Uterus (tissue), 2 donors: ENCODE measurements at regions not wholly inside any gene's neighbourhood (a gene's known extent, or its start where the extent isn't known, plus 50 kb on each side); places are given as distances from the start of the nearest gene placed in this dataset.

Experiments used
- CTCF ChIP-seq, 4 experiments: fragments of 200-600 bp in 2 of 4; fragments of 450-650 bp in 2 of 4; sonication (generic) in 2 of 4; IDR thresholded peaks; one replicate each; pipeline ENCODE4 v1.5.1; 2016 to 2019; ENCODE audit warnings: antibody characterized with exemption in 4 of 4, mild to moderate bottlenecking in 2 of 4, moderate library complexity in 1 of 4
- POLR2A ChIP-seq, 2 donors: fragments of 450-650 bp; IDR thresholded peaks; one replicate each; pipeline ENCODE4 v1.6.1; 2016; ENCODE audit warnings: antibody characterized with exemption in 2 of 2, mild to moderate bottlenecking in 1 of 2, moderate library complexity in 1 of 2

- TF ChIP-seq CTCF (IDR thresholded peaks at IDR 0.05): no peak
- TF ChIP-seq POLR2A (IDR thresholded peaks at IDR 0.05): no peak
These were observed 304.2 kb upstream of the LMCD1 start for GRCh38 chr3:8197384-8197783.
